Ectodermal cell (in vitro differentiated cells): ENCODE measurements at regions not wholly inside any gene's neighbourhood (a gene's known extent, or its start where the extent isn't known, plus 50 kb on each side); places are given as distances from the start of the nearest gene placed in this dataset.

ENCODE experiments used
- H3K27ac ChIP-seq: 2 replicates; pipeline ENCODE4 v1.7.0; 2013; ENCODE audit warnings: mild to moderate bottlenecking, low read depth, low read length; ENCODE audit not compliant: insufficient read depth, poor library complexity, severe bottlenecking
- H3K27me3 ChIP-seq: 2 replicates; pipeline ENCODE4 v1.7.0; 2013; ENCODE audit warnings: mild to moderate bottlenecking, low read length; ENCODE audit not compliant: insufficient read depth, control insufficient read depth, poor library complexity, severe bottlenecking
- H3K36me3 ChIP-seq: one replicate; pipeline ENCODE4 v1.7.0; 2013; ENCODE audit warnings: low read length; ENCODE audit not compliant: control insufficient read depth, insufficient read depth
- H3K4me1 ChIP-seq: one replicate; pipeline ENCODE4 v1.7.0; 2013; ENCODE audit warnings: low read length; ENCODE audit not compliant: control insufficient read depth, insufficient read depth
- H3K4me3 ChIP-seq: 2 replicates; pipeline ENCODE4 v1.7.0; 2013; ENCODE audit warnings: low read depth, low read length, control low read depth; ENCODE audit not compliant: insufficient read depth
- H3K9me3 ChIP-seq: 2 replicates; pipeline ENCODE4 v1.7.0; 2013; ENCODE audit warnings: mild to moderate bottlenecking, low read length, moderate library complexity; ENCODE audit not compliant: control insufficient read depth
- WGBS, 2 experiments: methylation state at CpG; one replicate each; pipeline ENCODE4 v1.1.7; 2013; ENCODE audit warnings: missing lambda C conversion rate in 2 of 2; 5-methylcytosine and 5-hydroxymethylcytosine counted together

DNA sequence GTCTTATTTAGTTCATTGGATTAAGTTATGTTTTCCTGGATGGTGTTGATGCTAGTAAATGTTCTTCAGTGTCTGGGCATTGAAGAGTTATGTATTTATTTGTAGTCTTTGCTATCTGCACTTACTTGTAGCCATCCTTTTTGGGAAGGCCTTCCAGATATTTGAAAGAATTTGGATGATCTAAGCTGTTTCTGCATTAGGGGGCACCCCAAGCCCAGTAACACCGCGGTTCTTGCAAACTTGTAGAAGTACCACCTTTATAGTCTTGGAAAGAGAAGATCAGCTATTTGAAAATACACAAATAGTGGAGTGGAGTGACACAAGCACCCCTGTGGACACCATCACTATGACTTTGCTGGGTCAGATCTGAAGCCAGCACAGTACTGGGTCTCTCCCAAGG lies 175.9 kb upstream of the KIF2B start:
- Histone ChIP-seq H3K27me3 (no peaks in the 10 kb centered on the region), H3K4me1 (no peaks in the 10 kb centered on the region), H3K9me3 (no peaks in the 10 kb centered on the region), H3K27ac (no peak overlapping the region), H3K4me3 (no peak overlapping the region), H3K36me3 (no peaks in the 10 kb centered on the region)
- 92 to 100% methylated on average over 2 of the region's 2 CpGs for WGBS, 2 experiments

DNA sequence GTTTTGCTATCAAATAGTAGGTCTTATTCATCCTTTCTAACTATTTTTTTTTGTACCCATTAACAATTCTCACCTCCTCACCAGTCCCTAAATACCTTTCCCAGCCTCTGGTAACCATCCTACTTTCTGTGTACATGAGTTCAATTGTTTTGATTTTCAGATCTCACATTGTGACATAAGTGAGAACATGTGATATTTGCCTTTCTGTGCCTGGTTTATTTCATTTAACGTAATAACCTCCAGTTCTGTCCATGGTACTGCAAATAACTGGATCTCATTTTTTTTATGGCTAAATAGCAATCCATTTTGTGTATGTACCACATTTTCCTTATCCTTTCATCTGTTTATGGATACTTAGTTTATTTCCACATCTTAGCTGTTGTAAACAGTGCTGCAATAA lies 181.9 kb upstream of the KIF2B start:
- no peak overlapping the region for H3K27ac ChIP-seq
- H3K27me3 ChIP-seq: no peaks in the 10 kb centered on the region
- no peaks in the 10 kb centered on the region for H3K4me1 ChIP-seq
- no peaks in the 10 kb centered on the region for H3K36me3 ChIP-seq
- no peak overlapping the region for H3K4me3 ChIP-seq
- WGBS, 2 experiments: 95% methylated on average over 1 of the region's 1 CpG; no CpG with 5 or more reads in 1 of the 2 experiments
- no peaks in the 10 kb centered on the region for H3K9me3 ChIP-seq

DNA sequence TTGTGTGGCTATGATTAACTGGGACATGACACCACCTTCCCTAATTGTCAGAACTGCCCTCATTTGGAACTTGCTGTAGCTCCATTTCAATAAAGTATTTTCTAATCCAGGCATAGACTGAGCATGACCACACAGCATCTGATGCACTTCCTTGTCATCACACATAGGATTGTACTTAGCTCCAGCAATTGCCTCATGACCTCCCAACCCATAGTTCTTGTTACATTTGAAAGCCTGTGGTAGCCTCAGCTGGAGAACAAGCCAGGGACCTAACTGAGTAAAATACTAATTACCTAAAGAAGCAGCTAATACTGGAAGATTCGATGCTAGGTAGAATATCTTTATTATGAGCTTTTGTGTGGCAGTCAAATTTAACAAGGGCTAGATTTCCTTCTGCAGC lies 187.3 kb upstream of the KIF2B start:
- H3K4me1 ChIP-seq: peaks cover 5% of the 10 kb centered on the region
- 79 to 100% methylated on average over 1 of the region's 1 CpG for WGBS, 2 experiments
- H3K4me3 ChIP-seq: no peak overlapping the region

DNA sequence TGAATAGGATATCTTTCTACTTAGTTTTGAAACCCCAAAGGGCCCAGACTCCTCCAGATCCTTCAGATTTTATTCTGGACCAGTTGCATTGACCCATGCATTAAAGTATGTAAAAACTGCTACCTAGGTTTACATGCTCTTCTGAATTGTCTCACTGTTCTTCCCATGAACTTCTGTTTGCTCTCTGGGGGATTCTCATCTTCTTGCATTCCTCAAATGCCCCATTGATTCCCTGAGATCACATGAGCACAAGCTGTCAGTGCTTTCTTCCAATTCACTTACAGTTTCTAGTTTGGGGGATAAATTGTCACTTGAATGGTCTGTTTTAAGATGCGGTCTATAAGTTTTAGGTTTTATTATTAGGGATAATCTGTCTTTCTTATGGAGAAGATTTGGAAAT lies 188.9 kb upstream of the KIF2B start:
- no CpG with 5 or more reads among the region's 1 CpG for WGBS, 2 experiments
- peaks cover 11% of the 10 kb centered on the region for H3K4me1 ChIP-seq
- H3K4me3 ChIP-seq: no peak overlapping the region
- H3K27me3 ChIP-seq: no peaks in the 10 kb centered on the region
- H3K27ac ChIP-seq: no peak overlapping the region
- no peaks in the 10 kb centered on the region for H3K36me3 ChIP-seq
- H3K9me3 ChIP-seq: no peaks in the 10 kb centered on the region

More for the DNA sequence above, 187.3 kb upstream of the KIF2B start:
- Histone ChIP-seq H3K27me3 (no peaks in the 10 kb centered on the region), H3K36me3 (no peaks in the 10 kb centered on the region), H3K27ac (no peak overlapping the region), H3K9me3 (no peaks in the 10 kb centered on the region)

DNA sequence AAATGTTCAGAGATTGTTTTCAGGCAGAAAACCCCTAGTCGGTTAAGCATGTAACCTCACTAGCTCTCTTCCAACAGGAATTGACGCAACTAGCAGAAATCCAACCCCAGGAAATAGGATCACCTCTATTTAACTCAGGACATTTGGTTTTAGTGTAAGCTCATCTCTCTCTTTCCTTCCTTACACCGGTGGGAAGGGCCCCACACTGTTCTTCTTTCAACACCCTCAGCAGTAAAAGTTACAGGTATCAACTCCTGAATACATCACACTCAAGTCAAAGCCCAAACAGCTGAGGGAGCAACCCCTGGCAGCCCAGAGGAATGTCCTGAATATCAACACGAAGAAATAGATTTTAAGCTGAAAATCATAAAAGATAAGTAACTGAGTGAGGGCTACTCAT lies 191.2 kb upstream of the KIF2B start:
- 61 to 65% methylated on average over 4 of the region's 4 CpGs for WGBS, 2 experiments
- no peak overlapping the region for H3K27ac ChIP-seq
- H3K36me3 ChIP-seq: no peaks in the 10 kb centered on the region
- H3K4me3 ChIP-seq: no peak overlapping the region
- no peaks in the 10 kb centered on the region for H3K9me3 ChIP-seq
- H3K27me3 ChIP-seq: no peaks in the 10 kb centered on the region
- peaks cover 11% of the 10 kb centered on the region for H3K4me1 ChIP-seq

DNA sequence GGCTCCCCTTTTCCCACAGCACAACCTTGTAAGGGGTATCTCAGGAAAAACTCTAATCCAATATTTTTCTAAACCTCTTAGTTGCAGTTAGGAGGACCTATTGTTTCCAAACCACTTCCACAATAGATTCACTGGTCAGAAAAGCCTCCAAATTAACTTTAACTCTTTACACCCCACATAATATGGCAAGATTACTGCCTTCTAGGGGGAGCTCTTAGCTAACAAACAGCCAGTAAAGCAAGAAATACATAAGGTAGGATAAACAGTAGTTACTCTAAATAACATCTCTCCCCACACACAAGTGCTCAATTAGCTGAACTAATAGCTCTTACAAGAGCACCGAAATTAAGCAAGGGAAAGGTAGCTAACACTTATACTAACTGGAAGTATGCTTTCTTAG lies 192.1 kb upstream of the KIF2B start:
- Histone ChIP-seq H3K36me3 (no peaks in the 10 kb centered on the region), H3K4me1 (peaks cover 11% of the 10 kb centered on the region), H3K9me3 (no peaks in the 10 kb centered on the region), H3K4me3 (no peak overlapping the region), H3K27me3 (no peaks in the 10 kb centered on the region), H3K27ac (peak overlapping the region; percentile 63)
- 90 to 93% methylated on average over 1 of the region's 1 CpG for WGBS, 2 experiments

DNA sequence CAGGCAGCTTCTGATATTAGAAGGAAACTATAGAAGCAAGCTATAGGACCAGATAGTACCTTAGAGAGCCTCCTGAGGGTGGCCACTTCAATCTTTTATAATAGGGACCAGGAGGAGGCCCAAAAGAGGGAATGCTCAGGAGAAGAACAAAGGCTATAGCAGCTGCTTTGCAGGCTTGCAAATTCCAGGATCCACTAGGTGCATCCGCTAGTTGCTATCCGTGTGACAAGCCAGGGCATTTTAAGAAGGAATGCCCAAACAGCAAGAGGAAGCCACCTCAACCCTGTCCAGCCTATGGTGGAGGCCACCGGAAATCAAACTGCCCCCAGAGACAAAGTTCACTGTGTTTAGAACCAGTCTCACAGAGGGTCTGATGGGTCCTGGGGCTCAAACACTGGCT lies 192.6 kb upstream of the KIF2B start:
- 49% methylated on average over 3 of the region's 3 CpGs for WGBS, 2 experiments
- Histone ChIP-seq H3K27ac (peak overlapping the region; percentile 63), H3K27me3 (no peaks in the 10 kb centered on the region), H3K9me3 (no peaks in the 10 kb centered on the region), H3K4me3 (no peak overlapping the region), H3K36me3 (no peaks in the 10 kb centered on the region), H3K4me1 (peaks cover 11% of the 10 kb centered on the region)

DNA sequence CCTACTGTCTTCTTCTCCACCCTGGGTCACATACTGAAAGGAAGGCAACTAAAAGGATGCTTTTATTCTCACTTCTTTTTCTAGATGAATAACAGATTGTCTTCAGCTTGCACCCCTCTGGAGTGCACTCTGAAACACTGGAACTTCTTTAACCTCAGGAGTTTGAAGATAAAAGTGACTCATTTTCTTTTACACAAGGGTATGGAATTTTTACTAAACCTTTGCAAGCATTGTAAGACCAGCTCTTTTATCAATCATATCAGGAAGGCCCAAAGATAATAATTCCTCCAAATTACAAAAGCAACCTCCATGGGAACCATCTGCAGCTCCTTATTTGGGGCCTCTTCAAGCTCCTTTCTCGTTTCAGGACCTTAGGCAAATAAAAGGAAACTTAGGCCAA lies 193.5 kb upstream of the KIF2B start:
- H3K27me3 ChIP-seq: no peaks in the 10 kb centered on the region
- no peaks in the 10 kb centered on the region for H3K9me3 ChIP-seq
- 75 to 82% methylated on average over 1 of the region's 1 CpG for WGBS, 2 experiments
- H3K36me3 ChIP-seq: no peaks in the 10 kb centered on the region
- no peak overlapping the region for H3K4me3 ChIP-seq
- no peak overlapping the region for H3K27ac ChIP-seq
- H3K4me1 ChIP-seq: peaks cover 11% of the 10 kb centered on the region

DNA sequence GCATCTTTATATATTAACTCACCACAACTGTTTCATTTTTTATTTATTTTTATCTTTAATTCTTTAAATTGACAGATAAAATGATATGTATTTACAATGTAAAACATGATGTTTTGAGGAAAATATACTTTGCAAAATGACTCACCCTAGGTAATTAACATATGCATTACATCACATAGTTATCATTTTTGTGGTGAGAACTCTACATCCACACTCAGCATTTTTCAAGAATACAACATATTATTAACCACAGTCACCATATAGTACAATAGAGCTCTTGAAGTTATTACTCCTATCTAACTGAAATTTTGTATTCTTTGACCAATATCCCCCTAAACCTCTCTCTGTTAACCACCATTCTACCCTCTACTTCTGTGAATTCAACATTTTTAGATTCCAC lies 194.7 kb upstream of the KIF2B start:
- Histone ChIP-seq H3K9me3 (no peaks in the 10 kb centered on the region), H3K27ac (no peak overlapping the region), H3K4me1 (peaks cover 11% of the 10 kb centered on the region), H3K4me3 (no peak overlapping the region), H3K27me3 (no peaks in the 10 kb centered on the region), H3K36me3 (no peaks in the 10 kb centered on the region)

DNA sequence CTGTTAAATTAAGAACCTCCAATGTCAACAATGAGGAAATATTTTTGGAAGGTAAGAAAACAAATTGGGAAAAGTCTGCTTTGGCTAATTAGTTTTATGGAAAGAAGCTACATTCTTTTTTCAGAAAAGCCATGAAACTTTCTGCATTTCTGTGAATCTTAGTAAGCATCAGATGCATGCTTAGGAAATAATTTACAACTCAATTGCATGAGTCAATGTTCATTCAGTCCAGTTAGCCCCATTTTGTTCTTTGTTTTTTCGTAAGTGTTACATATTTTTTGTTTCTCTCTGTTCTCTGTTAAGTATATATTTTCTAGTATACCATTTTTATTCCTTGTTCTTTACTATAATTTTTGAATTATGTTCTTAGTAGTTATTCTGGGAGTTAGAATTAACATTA lies 195.2 kb upstream of the KIF2B start:
- Histone ChIP-seq H3K4me3 (no peak overlapping the region), H3K4me1 (peaks cover 11% of the 10 kb centered on the region), H3K9me3 (no peaks in the 10 kb centered on the region), H3K27me3 (no peaks in the 10 kb centered on the region), H3K27ac (no peak overlapping the region), H3K36me3 (no peaks in the 10 kb centered on the region)
- WGBS, 2 experiments: 83% methylated on average over 1 of the region's 1 CpG; no CpG with 5 or more reads in 1 of the 2 experiments

DNA sequence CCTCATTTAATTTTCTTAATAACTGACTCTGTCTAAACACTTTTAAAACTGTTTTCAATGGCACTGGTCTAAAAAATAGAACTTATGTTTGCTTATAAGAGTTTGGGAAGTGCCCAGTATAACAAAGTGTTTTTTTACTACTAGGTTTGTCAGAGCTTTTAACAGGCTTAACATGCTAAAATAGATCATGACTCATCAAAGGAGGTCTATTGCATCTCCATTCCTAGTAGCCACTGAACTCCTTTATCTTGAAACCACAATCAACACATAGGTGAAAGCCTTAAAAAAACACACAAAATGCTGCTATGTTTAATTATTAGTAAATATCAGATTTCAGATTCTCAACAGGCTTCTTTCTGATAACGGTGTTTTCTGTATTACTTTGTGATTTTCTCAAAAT lies 196.4 kb upstream of the KIF2B start:
- Histone ChIP-seq H3K27ac (no peak overlapping the region), H3K27me3 (no peaks in the 10 kb centered on the region), H3K9me3 (no peaks in the 10 kb centered on the region), H3K36me3 (no peaks in the 10 kb centered on the region), H3K4me1 (peaks cover 8% of the 10 kb centered on the region), H3K4me3 (no peak overlapping the region)
- 80 to 100% methylated on average over 1 of the region's 1 CpG for WGBS, 2 experiments
